T-helper 17 cell (primary cell): ENCODE measurements at regions not wholly inside any gene's neighbourhood (a gene's known extent, or its start where the extent isn't known, plus 50 kb on each side); places are given as distances from the start of the nearest gene placed in this dataset.
"Not testable (repeated sequence)": the region's sequence is repeated elsewhere in the genome, so short reads cannot be mapped to it uniquely, and the experiment has no call there.

Source experiments
- ATAC-seq: fragments of 150-1000 bp; cut with Tn5 transposase; 2 replicates; pipeline ENCODE4 v1.10.0; 2021; ENCODE audit warnings: mild to moderate bottlenecking, moderate library complexity
- DNase-seq, 3 donors: peaks; one replicate each; pipeline versions ENCODE4 v3.0.0 to v3.0.0-alpha.2; 2020 to 2021
- H3K9me3 ChIP-seq: one replicate; pipeline ENCODE4 v1.7.0; 2013; ENCODE audit warnings: low read length, mild to moderate bottlenecking; ENCODE audit not compliant: control insufficient read depth, poor library complexity, severe bottlenecking
- H3K27ac Mint-ChIP-seq: one replicate; pipeline ENCODE4 v1.8.0; 2022; ENCODE audit warnings: mild to moderate bottlenecking, moderate library complexity, mixed read lengths
- H3K27me3 Mint-ChIP-seq: one replicate; pipeline ENCODE4 v1.8.0; 2022; ENCODE audit warnings: mixed read lengths
- H3K36me3 Mint-ChIP-seq: one replicate; pipeline ENCODE4 v1.8.0; 2022; ENCODE audit warnings: low read depth, mixed read lengths
- H3K4me1 Mint-ChIP-seq: one replicate; pipeline ENCODE4 v1.8.0; 2022; ENCODE audit warnings: mild to moderate bottlenecking, mixed read lengths
- H3K4me3 Mint-ChIP-seq: one replicate; pipeline ENCODE4 v1.8.0; 2022; ENCODE audit warnings: mild to moderate bottlenecking, moderate library complexity, mixed read lengths

DNA sequence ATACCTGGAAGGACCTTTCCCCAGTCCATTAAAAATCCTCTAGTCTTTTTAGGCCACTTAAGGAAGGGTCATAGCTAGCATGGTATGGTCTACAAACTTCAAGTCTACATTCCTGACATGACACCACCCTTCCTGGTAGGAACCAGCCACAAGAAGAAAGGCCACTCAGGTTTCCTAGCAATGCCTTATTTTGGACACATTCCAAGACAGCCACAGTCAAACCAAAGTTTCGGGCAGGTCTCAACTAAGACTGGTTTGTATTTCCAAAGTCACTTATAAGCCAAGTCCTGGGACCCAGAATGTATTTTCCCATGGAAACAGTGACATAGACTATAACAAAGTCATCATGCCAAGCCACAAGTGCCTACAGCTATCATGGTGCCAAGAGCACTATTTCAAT is 50.6 kb upstream of the SLC44A3 start:
- Mint-ChIP-seq H3K27me3 (peaks cover 9% of the 10 kb centered on the region), H3K36me3 (no peaks in the 10 kb centered on the region), H3K27ac (no peak overlapping the region), H3K4me1 (no peaks in the 10 kb centered on the region), H3K4me3 (no peak overlapping the region)
- ATAC-seq (no peak), DNase-seq (no peak)
- no peaks in the 10 kb centered on the region for H3K9me3 ChIP-seq

DNA sequence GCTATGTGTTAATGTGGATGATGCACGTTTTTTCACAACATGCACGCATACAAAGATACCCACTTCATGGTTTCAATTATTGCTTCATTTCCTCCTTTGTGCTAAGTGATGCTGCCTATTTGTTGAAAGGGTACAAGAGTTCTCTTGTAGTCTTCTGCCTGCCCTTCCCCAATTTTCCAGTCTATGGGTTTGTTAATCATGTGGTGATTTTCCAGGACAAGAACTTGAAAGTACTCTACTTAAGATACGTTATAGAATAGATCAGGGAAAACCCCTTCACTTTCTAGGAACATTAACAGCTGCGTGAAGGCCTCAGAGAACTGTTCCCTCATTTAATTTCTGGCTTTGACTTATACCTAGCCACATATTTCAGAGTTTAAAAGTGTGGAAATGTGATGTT is 52.1 kb upstream of the SLC44A3 start:
- H3K4me3 Mint-ChIP-seq, result no peak overlapping the region
- H3K9me3 ChIP-seq, result no peaks in the 10 kb centered on the region
- no peak overlapping the region for H3K27ac Mint-ChIP-seq
- H3K4me1 Mint-ChIP-seq, result no peaks in the 10 kb centered on the region
- DNase-seq (no peak), ATAC-seq (no peak)
- peaks cover 9% of the 10 kb centered on the region for H3K27me3 Mint-ChIP-seq
- no peaks in the 10 kb centered on the region for H3K36me3 Mint-ChIP-seq

DNA sequence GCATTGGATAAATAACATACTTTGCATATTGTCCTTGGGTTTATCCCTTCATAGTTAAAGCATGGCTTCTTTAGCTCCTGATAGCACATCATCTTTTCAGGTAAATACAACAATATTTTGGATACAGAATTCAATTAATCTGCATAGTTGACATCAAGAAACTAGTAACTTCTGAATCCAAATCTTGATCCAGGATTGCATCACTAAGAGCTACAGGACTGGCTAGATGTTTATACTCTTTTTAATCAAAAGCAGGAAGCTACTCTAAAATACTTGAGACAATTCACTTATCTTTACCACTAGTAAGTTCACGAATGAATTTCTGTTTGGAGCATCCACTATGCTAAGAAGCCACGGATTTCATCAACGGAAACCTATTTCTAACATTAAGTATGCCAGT is 54.2 kb upstream of the SLC44A3 start:
- ATAC-seq (no peak), DNase-seq (no peak)
- Mint-ChIP-seq H3K4me1 (no peaks in the 10 kb centered on the region), H3K27me3 (peaks cover 4% of the 10 kb centered on the region), H3K4me3 (no peak overlapping the region), H3K36me3 (no peaks in the 10 kb centered on the region), H3K27ac (no peak overlapping the region)
- H3K9me3 ChIP-seq, result no peaks in the 10 kb centered on the region

DNA sequence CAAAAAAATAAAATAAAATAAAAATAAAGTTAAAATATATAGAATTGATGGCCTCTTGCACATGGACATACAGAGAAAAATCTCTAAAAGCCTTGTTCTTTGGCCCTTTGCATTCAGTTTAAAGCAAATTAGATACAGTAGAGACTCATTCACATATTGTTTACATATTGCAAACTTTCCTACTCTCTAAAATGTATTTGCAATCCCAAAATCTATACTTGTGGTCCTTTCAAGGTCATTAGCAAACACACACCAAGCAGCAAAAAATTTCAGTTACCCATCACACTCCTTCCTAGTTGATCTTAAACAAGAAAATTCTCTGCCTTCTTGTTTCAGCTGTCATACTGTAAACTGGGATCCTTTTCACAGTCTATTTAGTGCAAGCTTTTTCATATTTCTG is 61.0 kb upstream of the SLC44A3 start:
- Mint-ChIP-seq H3K27me3 (no peaks in the 10 kb centered on the region), H3K36me3 (no peaks in the 10 kb centered on the region), H3K4me3 (no peak overlapping the region), H3K27ac (no peak overlapping the region), H3K4me1 (peaks cover 2% of the 10 kb centered on the region)
- ATAC-seq (no peak), DNase-seq (no peak)
- H3K9me3 ChIP-seq, result no peaks in the 10 kb centered on the region

DNA sequence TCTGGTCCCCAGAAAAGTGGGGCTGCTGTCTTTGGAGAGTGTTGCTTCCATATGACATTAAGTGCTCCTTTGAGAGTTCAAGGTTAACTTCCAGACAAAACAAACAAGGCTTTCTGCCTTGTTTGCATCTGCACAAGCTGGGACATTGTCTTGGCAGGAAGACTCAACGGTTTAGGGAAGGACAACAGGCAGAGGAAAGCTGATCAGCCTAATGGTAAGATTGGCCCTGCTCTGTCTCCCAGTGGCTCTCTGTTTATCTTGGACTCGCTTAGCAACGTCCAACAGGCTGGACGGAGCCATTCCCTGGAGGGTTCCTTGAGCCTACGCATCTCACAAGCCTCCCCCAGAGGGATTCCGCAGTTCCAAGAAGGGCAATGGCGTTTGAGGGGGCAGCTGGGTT is 62.2 kb upstream of the SLC44A3 start:
- Mint-ChIP-seq H3K4me1 (peaks cover 2% of the 10 kb centered on the region), H3K4me3 (no peak overlapping the region), H3K27ac (no peak overlapping the region), H3K36me3 (no peaks in the 10 kb centered on the region), H3K27me3 (peaks cover 9% of the 10 kb centered on the region)
- H3K9me3 ChIP-seq, result no peaks in the 10 kb centered on the region
- DNase-seq, result no peak
- no peak for ATAC-seq

DNA sequence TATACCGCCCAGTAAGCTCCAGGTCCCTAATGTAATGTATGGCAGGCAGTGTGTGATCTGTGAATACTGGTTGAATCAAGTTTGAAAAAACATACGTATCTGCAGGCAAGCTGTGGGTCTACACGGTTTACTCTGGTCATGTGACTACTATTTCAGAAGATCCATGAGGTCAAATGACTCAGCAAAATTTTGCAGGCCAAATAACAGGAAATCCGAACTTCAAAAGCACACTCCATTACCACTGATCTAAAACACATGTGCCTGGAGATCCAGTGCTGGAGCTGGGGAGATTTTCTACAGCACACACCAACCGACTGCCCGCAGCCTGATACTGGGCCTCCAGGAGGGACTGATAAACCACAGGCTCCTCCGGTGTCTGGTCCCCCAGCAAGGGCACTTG is 64.5 kb upstream of the SLC44A3 start:
- no peak overlapping the region for H3K27ac Mint-ChIP-seq
- peaks cover 2% of the 10 kb centered on the region for H3K4me1 Mint-ChIP-seq
- no peaks in the 10 kb centered on the region for H3K36me3 Mint-ChIP-seq
- no peak overlapping the region for H3K4me3 Mint-ChIP-seq
- no peaks in the 10 kb centered on the region for H3K9me3 ChIP-seq
- ATAC-seq, result peak; percentile 32
- no peak for DNase-seq
- H3K27me3 Mint-ChIP-seq, result peaks cover 11% of the 10 kb centered on the region

DNA sequence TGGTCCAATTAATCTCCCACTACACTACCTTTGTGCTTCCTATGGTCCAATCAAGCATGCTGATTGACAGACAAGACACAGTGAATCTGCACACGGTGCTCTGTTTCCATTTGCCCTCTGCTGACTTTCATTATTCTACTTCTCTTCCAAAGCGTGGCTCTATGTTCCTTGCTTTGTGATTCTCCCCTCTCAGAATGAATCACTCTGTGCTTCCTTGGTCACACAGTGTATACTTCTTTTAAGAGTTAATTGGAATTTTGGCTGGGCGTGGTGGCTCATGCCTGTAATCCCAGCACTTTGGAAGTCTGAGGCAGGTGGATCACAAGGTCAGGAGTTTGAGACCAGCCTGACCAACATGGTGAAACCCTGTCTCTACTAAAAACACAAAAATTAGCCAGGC is 65.1 kb upstream of the SLC44A3 start:
- H3K4me1 Mint-ChIP-seq, H3K9me3 ChIP-seq, H3K4me3 Mint-ChIP-seq, H3K27ac Mint-ChIP-seq, ATAC-seq, DNase-seq, H3K36me3 Mint-ChIP-seq: not testable (repeated sequence)
- H3K27me3 Mint-ChIP-seq, result peaks cover 11% of the 10 kb centered on the region

DNA sequence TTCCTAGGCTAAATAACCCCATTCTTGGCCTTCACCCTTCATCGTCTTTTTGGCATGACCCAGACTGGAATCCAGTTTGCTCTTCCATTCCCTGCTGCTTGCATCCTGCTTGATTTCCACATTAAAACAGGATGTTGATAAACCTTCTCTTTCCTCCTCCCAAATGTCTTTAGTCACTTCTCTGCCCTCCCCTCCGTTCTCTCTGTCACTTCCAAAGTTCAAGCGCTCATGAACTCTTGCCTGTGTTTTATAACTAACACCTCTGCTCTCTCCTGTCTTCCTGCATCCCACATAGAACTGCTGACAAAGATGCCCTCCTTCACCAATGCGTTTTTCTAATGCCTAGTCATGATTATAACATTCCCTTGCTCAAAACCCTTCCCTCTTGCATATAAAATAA is 65.6 kb upstream of the SLC44A3 start:
- no peak for DNase-seq
- H3K9me3 ChIP-seq, result no peaks in the 10 kb centered on the region
- H3K4me3 Mint-ChIP-seq, result no peak overlapping the region
- H3K27ac Mint-ChIP-seq, result no peak overlapping the region
- no peak for ATAC-seq
- peaks cover 2% of the 10 kb centered on the region for H3K4me1 Mint-ChIP-seq
- H3K27me3 Mint-ChIP-seq, result peaks cover 11% of the 10 kb centered on the region
- no peaks in the 10 kb centered on the region for H3K36me3 Mint-ChIP-seq

DNA sequence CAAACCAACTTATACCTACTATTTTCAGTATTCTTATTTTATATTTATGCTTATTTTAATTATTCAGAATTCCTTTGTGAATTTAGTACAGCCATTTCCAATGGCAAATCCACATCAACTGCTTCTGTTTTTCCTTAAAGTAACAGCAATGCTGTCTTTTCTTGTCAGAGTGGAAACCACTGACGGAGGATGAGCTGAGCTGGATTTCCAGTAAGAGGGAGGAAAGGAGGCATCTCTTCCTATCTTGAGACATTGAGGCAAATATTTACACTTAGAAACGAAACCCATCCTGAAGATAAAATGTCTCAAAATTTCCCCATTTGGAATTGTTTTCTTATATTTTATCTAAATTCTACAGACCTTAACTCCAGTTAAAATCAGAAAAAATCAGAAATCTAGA is 66.1 kb upstream of the SLC44A3 start:
- H3K27ac Mint-ChIP-seq, result no peak overlapping the region
- peaks cover 11% of the 10 kb centered on the region for H3K27me3 Mint-ChIP-seq
- no peak overlapping the region for H3K4me3 Mint-ChIP-seq
- DNase-seq (no peak), ATAC-seq (no peak)
- no peaks in the 10 kb centered on the region for H3K36me3 Mint-ChIP-seq
- no peaks in the 10 kb centered on the region for H3K9me3 ChIP-seq
- H3K4me1 Mint-ChIP-seq, result peaks cover 2% of the 10 kb centered on the region

DNA sequence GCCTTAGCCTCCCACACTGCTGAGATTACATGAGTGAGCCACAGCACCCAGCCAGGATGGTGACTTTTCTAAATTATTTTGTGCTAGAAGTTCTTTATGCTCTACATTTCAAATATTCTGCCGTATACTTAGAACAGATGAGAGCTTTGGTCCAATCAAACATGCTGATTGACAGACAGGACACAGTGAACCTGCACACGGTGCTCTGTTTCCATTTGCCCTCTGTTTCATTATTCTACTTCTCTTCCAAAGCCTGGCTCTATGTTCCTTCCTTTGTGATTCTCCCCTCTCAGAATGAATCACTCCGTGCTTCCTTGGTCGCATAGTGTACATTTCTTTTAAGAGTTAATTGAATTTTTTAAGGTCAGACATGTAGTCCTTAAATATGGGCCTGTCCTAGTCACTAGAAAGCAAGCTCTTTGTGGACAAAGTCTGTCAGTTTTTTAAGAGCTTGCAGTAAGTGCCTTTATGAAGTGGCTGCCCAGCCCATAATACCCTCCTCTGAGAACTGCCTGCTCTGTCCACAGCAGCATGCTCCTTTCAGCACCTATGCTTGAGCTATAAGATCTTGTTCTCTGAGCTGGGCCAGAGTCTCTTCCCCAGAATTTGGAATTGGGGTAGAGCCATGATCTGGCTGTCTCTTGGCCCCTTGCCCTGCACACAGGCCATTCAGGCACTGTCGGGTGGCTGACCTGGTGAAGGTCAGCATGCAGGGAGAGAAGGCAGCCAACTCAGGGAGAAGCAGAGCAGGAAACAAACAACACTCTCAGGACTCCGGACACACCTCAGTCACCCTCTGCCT is 66.8 kb upstream of the SLC44A3 start:
- H3K27me3 Mint-ChIP-seq, result peaks cover 11% of the 10 kb centered on the region
- H3K4me1 Mint-ChIP-seq, result peaks cover 2% of the 10 kb centered on the region
- no peaks in the 10 kb centered on the region for H3K9me3 ChIP-seq
- no peak overlapping the region for H3K27ac Mint-ChIP-seq
- ATAC-seq (no peak), DNase-seq (no peak)
- H3K36me3 Mint-ChIP-seq, result no peaks in the 10 kb centered on the region
- H3K4me3 Mint-ChIP-seq, result no peak overlapping the region

DNA sequence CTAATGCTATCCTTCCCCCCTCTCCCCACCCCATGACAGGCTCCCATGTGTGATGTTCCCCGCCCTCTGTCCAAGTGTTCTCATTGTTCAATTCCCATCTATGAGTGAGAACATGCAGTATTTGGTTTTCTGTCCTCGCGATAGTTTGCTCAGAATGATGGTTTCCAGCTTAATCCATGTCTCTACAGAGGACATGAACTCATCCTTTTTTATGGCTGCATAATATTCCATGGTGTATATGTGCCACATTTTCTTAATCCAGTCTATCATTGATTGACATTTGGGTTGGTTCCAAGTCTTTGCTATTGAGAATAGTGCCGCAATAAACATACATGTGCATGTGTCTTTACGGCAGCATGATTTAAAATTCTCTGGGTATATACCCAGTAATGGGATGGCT is 68.7 kb upstream of the SLC44A3 start:
- H3K9me3 ChIP-seq, result not testable (repeated sequence)

DNA sequence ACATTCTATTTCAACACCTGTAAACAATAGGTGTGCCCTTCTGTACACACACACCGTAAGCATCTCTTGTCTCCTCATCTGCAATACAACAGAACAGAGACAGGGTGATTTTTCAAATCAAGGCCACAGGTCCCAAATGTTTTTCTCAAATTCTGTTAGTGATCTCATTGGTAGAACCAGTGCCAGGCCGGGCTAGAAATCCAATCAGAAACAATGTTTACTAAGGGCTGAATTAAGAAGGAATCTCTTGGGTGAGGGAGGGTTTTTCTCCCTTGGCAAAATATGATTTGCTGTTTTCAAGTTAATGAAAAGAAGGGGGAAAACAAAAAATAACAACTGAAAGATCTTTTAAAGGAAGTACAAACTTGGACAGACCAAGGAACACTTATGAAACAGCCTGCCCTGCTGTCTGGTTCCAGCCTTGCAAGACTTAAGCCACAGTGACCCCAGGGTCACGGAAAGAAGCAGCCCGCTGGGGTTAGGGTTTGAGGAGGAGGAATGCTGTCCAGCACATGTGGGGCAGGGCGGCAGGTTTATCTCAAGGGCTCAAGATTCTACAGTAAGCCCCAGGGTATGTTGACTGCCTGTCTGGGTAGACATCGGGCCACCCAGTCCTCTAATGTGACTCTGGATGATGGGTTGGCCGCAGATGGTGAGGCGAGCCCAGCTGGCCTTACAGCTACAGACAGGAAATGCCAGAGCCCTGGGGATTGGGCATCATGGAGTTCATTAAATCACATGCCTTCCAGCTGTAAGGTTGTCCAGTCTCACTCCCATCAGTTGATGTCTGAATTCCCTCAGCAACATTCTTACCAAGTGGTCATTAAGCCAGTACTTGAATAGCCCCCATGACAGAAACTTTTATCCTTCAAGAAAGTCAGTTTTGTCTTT is 73.3 kb upstream of the SLC44A3 start:
- DNase-seq, result no peak
- no peak for ATAC-seq
- no peaks in the 10 kb centered on the region for H3K9me3 ChIP-seq
- Mint-ChIP-seq H3K27ac (no peak overlapping the region), H3K4me1 (no peaks in the 10 kb centered on the region), H3K4me3 (no peak overlapping the region), H3K27me3 (no peaks in the 10 kb centered on the region), H3K36me3 (peaks cover 2% of the 10 kb centered on the region)

More for the DNA sequence above, 68.7 kb upstream of the SLC44A3 start:
- H3K4me3 Mint-ChIP-seq, H3K36me3 Mint-ChIP-seq, ATAC-seq, DNase-seq, H3K4me1 Mint-ChIP-seq, H3K27ac Mint-ChIP-seq: not testable (repeated sequence)
- H3K27me3 Mint-ChIP-seq, result peaks cover 11% of the 10 kb centered on the region

DNA sequence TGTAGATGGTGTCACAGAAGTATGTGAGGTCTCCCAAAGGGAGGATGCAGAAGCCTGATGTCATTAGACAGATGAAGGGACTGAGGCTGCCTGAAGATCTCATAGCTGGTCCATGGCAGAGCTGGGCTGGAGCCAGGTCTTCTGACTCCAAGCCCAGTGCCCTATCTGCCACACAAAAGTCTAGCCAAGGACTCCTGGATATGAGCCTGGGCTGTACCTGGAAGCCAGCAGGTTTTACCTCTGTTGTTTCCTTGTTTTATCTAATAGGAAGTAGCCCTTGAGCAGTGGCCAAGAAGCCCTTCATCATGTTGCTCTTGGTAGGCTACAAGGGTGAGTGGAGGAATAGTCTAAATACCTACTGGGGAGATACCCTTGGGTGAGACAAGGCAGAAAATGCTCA is 74.4 kb upstream of the SLC44A3 start:
- Mint-ChIP-seq H3K36me3 (peaks cover 2% of the 10 kb centered on the region), H3K27me3 (no peaks in the 10 kb centered on the region), H3K4me1 (no peaks in the 10 kb centered on the region), H3K27ac (no peak overlapping the region), H3K4me3 (no peak overlapping the region)
- ATAC-seq (no peak), DNase-seq (no peak)
- no peaks in the 10 kb centered on the region for H3K9me3 ChIP-seq
